GM06990 (cell line): ENCODE measurements at regions not wholly inside any gene's neighbourhood (a gene's known extent, or its start where the extent isn't known, plus 50 kb on each side); places are given as distances from the start of the nearest gene placed in this dataset.

ENCODE experiments used
- DNase-seq: peaks from one replicate; pipeline ENCODE4 v3.0.0-alpha.2; 2011; ENCODE audit not compliant: insufficient read length; ENCODE audit errors: extremely low read depth
- H3K27me3 ChIP-seq: replicated peaks from 2 replicates; pipeline ENCODE4 v1.6.0; 2011; ENCODE audit warnings: low read length; ENCODE audit not compliant: control insufficient read depth, insufficient read depth
- H3K36me3 ChIP-seq: 2 replicates; pipeline ENCODE4 v1.5.1; 2011; ENCODE audit warnings: low read length; ENCODE audit not compliant: control insufficient read depth, insufficient read depth
- H3K4me3 ChIP-seq: replicated peaks from 2 replicates; pipeline ENCODE4 v1.5.1; 2011; ENCODE audit warnings: low read depth, mild to moderate bottlenecking, control low read depth, low read length
- CTCF ChIP-seq: IDR thresholded peaks from 2 replicates; pipeline ENCODE4 v1.5.1; 2011; ENCODE audit warnings: low read length, control low read depth, mild to moderate bottlenecking, inconsistent platforms; ENCODE audit not compliant: insufficient read depth, poor library complexity, severe bottlenecking

- Histone ChIP-seq H3K4me3 (no peak overlapping the region), H3K27me3 (no peaks in the 10 kb centered on the region), H3K36me3 (no peaks in the 10 kb centered on the region)
- no peak for TF ChIP-seq CTCF
- no peak for DNase-seq
These were observed 1078.6 kb downstream of the FAM133A start for GRCh38 chrX:94752434-94753169.

DNA sequence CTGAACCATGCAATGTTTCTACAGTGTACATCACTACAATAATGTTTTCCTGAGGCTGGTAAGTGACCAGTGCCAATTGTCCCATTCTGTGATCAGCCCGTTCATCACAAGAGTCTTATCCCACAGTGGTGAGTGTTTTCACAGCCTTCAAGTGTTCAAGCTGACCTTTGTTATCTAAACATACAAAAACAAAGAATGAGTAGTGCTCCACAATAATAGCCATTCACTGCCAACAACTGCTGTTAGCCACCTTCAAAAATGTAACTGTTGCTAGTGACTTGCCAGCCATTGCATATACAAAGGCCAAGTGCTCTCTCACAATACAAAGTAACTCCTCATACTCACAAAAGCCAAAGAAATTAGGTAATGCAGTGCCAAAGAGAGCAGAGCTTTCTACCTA lies 1084.1 kb downstream of the FAM133A start:
- H3K36me3 ChIP-seq, result no peaks in the 10 kb centered on the region
- H3K4me3 ChIP-seq, result no peak overlapping the region
- no peak for DNase-seq
- TF ChIP-seq CTCF, result no peak
- H3K27me3 ChIP-seq, result no peaks in the 10 kb centered on the region; the same call in 1 of the 2 replicates

GRCh38 chrX:94775640-94776039 lies 1101.6 kb downstream of the FAM133A start:
- Histone ChIP-seq H3K27me3 (no peaks in the 10 kb centered on the region), H3K4me3 (no peak overlapping the region), H3K36me3 (no peaks in the 10 kb centered on the region)
- DNase-seq, result no peak
- no peak for TF ChIP-seq CTCF

GRCh38 chrX:94813541-94813940 lies 1139.5 kb downstream of the FAM133A start:
- H3K27me3 ChIP-seq, result no peaks in the 10 kb centered on the region
- H3K36me3 ChIP-seq, result no peaks in the 10 kb centered on the region
- TF ChIP-seq CTCF, result no peak
- DNase-seq, result no peak
- no peak overlapping the region for H3K4me3 ChIP-seq

DNA sequence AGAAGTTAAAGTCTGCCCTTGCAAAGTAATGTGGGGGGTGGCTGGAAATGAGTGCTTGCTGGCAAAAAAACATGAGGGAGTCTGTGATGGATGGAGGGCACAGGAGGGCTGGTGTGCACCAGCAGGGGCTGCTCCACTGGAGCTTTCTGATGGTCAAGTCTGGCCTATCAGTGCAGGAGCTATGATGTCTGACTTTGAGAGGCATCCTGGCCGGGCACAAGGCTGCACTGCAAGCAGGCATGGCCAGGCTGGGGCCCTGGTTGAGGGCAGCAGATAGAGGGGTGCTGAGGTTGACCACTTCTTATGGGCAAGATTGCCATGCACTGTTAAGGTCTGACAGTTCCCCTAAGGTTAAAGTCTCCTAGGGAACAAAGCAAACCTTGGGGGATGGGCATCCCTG lies 1140.2 kb downstream of the FAM133A start:
- H3K27me3 ChIP-seq, result no peaks in the 10 kb centered on the region
- H3K4me3 ChIP-seq, result no peak overlapping the region
- TF ChIP-seq CTCF, result no peak
- DNase-seq, result no peak
- H3K36me3 ChIP-seq, result no peaks in the 10 kb centered on the region

DNA sequence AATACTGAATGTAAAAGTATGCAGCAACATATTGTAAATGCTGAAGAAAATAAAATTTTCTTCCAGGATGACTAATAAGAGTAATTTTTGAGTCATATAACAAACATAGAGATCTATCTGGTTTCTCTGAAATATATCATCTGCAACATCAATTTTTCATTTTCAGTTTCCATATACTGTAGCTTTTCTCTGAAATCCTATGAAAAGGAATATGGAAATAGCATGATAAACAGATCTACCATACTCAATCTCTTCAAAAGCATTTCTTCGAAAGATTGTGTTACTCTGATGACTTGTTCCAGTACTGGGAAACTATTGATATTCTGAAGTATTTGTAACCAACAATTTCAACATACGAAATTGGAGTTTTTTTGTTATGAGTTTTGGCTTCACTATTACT lies 1156.7 kb downstream of the FAM133A start:
- H3K4me3 ChIP-seq, result no peak overlapping the region
- no peaks in the 10 kb centered on the region for H3K27me3 ChIP-seq
- no peak for TF ChIP-seq CTCF
- peak; percentile 6 for DNase-seq
- H3K36me3 ChIP-seq, result no peaks in the 10 kb centered on the region
